Endodermal cell (in vitro differentiated cells): ENCODE measurements at regions not wholly inside any gene's neighbourhood (a gene's known extent, or its start where the extent isn't known, plus 50 kb on each side); places are given as distances from the start of the nearest gene placed in this dataset.
"Not testable (repeated sequence)": the region's sequence is repeated elsewhere in the genome, so short reads cannot be mapped to it uniquely, and the experiment has no call there.

Experiments
- DNase-seq: peaks from one replicate; pipeline ENCODE4 v3.0.0-alpha.2; 2017
- H3K27ac ChIP-seq: 2 replicates; pipeline ENCODE4 v1.5.1; 2013; ENCODE audit warnings: mild to moderate bottlenecking, low read depth, low read length, moderate library complexity
- H3K27me3 ChIP-seq: 2 replicates; pipeline ENCODE4 v1.6.1; 2013; ENCODE audit warnings: mild to moderate bottlenecking, low read length, moderate library complexity; ENCODE audit not compliant: insufficient read depth, control insufficient read depth, poor library complexity, severe bottlenecking
- H3K36me3 ChIP-seq: 2 replicates; pipeline ENCODE4 v1.7.0; 2013; ENCODE audit warnings: mild to moderate bottlenecking, low read length, moderate library complexity; ENCODE audit not compliant: control insufficient read depth, insufficient read depth
- H3K4me1 ChIP-seq: one replicate; pipeline ENCODE4 v1.7.0; 2013; ENCODE audit warnings: low read length; ENCODE audit not compliant: control insufficient read depth, insufficient read depth
- H3K4me3 ChIP-seq: 2 replicates; pipeline ENCODE4 v1.5.1; 2013; ENCODE audit warnings: mild to moderate bottlenecking, low read length, moderate library complexity
- H3K9ac ChIP-seq: 2 replicates; pipeline ENCODE4 v1.6.1; 2013; ENCODE audit warnings: mild to moderate bottlenecking, low read length, moderate library complexity; ENCODE audit not compliant: poor library complexity, severe bottlenecking; ENCODE audit errors: extremely low read depth
- H3K9me3 ChIP-seq: 2 replicates; pipeline ENCODE4 v1.6.1; 2013; ENCODE audit warnings: mild to moderate bottlenecking, low read length, moderate library complexity; ENCODE audit not compliant: control insufficient read depth
- H3K27ac Mint-ChIP-seq: 2 replicates; pipeline ENCODE4 v1.8.0; 2020; ENCODE audit warnings: mixed read lengths
- H3K27me3 Mint-ChIP-seq: 2 replicates; pipeline ENCODE4 v1.8.0; 2021; ENCODE audit warnings: mild to moderate bottlenecking, mixed read lengths; ENCODE audit not compliant: insufficient read depth
- H3K36me3 Mint-ChIP-seq: 2 replicates; pipeline ENCODE4 v1.8.0; 2020; ENCODE audit warnings: low read depth, mixed read lengths
- H3K4me1 Mint-ChIP-seq: 2 replicates; pipeline ENCODE4 v1.8.0; 2020; ENCODE audit warnings: mixed read lengths
- H3K4me3 Mint-ChIP-seq: 2 replicates; pipeline ENCODE4 v1.8.0; 2020; ENCODE audit warnings: mild to moderate bottlenecking, moderate library complexity, mixed read lengths
- H3K9me3 Mint-ChIP-seq: 2 replicates; pipeline ENCODE4 v1.8.0; 2020; ENCODE audit warnings: mild to moderate bottlenecking, mixed read lengths
- WGBS, 2 experiments: methylation state at CpG; one replicate each; pipeline versions ENCODE4 v1.1.5 to v1.1.7; 2013; ENCODE audit warnings: missing lambda C conversion rate in 2 of 2, mixed read lengths in 1 of 2; ENCODE audit not compliant: insufficient coverage in 1 of 2, insufficient read length in 1 of 2; 5-methylcytosine and 5-hydroxymethylcytosine counted together
- TF ChIP-seq, protein P1 (sequence below): fragments of 200-600 bp; sonication (generic); conservative IDR thresholded peaks from 2 replicates; pipeline ENCODE4 v1.5.0; 2021; ENCODE audit warnings: antibody characterized with exemption, mild to moderate bottlenecking

DNA sequence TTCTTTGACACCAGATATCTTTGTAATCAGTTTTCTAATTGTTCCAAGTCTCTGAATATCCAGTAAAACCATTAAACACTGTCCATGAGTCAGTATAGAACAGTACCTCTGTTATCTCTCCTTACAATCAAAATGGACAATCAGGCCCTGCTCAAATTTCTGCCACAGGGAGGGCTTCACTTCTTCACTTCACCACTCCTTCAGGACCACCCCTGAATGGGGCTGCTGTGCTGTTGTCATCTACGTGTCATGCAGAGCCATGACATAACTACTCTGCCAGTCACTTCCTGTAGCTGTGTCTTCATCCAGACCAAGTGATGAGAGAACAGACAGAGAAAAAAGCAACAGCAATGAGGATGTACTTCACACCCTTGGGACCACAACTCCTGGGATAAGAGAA is 116.9 kb downstream of the TANC2 start:
- Histone ChIP-seq H3K27ac (no peak overlapping the region), H3K4me1 (no peaks in the 10 kb centered on the region), H3K36me3 (no peaks in the 10 kb centered on the region), H3K9me3 (no peaks in the 10 kb centered on the region), H3K27me3 (peaks cover 2% of the 10 kb centered on the region), H3K9ac (no peak overlapping the region), H3K4me3 (no peak overlapping the region)
- H3K36me3 Mint-ChIP-seq, result no peaks in the 10 kb centered on the region
- DNase-seq, result no peak
- TF ChIP-seq, protein P1, sequence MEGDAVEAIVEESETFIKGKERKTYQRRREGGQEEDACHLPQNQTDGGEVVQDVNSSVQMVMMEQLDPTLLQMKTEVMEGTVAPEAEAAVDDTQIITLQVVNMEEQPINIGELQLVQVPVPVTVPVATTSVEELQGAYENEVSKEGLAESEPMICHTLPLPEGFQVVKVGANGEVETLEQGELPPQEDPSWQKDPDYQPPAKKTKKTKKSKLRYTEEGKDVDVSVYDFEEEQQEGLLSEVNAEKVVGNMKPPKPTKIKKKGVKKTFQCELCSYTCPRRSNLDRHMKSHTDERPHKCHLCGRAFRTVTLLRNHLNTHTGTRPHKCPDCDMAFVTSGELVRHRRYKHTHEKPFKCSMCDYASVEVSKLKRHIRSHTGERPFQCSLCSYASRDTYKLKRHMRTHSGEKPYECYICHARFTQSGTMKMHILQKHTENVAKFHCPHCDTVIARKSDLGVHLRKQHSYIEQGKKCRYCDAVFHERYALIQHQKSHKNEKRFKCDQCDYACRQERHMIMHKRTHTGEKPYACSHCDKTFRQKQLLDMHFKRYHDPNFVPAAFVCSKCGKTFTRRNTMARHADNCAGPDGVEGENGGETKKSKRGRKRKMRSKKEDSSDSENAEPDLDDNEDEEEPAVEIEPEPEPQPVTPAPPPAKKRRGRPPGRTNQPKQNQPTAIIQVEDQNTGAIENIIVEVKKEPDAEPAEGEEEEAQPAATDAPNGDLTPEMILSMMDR, result no peak
- no peaks in the 10 kb centered on the region for H3K27me3 Mint-ChIP-seq
- H3K4me3 Mint-ChIP-seq, result no peak overlapping the region
- no peaks in the 10 kb centered on the region for H3K9me3 Mint-ChIP-seq
- no peak overlapping the region for H3K27ac Mint-ChIP-seq
- 97% methylated on average over 1 of the region's 1 CpG; no CpG with 5 or more reads in 1 of the 2 experiments for WGBS, 2 experiments
- peaks cover 4% of the 10 kb centered on the region for H3K4me1 Mint-ChIP-seq

- H3K4me1 ChIP-seq, result no peaks in the 10 kb centered on the region
- H3K9ac ChIP-seq, result no peak overlapping the region
- 93 to 97% methylated on average over 8 to 9 of the region's 9 CpGs for WGBS, 2 experiments
- no peak overlapping the region for H3K4me3 ChIP-seq
- TF ChIP-seq, protein P1, result no peak
- Mint-ChIP-seq H3K9me3 (peaks cover 14% of the 10 kb centered on the region), H3K4me1 (peaks cover 4% of the 10 kb centered on the region), H3K4me3 (no peak overlapping the region), H3K27ac (no peak overlapping the region), H3K27me3 (no peaks in the 10 kb centered on the region), H3K36me3 (no peaks in the 10 kb centered on the region)
- H3K9me3 ChIP-seq, result no peaks in the 10 kb centered on the region
- H3K36me3 ChIP-seq, result no peaks in the 10 kb centered on the region
- H3K27me3 ChIP-seq, result peaks cover 8% of the 10 kb centered on the region
- H3K27ac ChIP-seq, result no peak overlapping the region
- DNase-seq, result no peak
Measured at GRCh38 chr17:63086483-63087185, 120.6 kb downstream of the TANC2 start.

GRCh38 chr17:63090358-63091114 is 124.5 kb downstream of the TANC2 start:
- not testable (repeated sequence) for H3K36me3 Mint-ChIP-seq, H3K4me1 ChIP-seq, H3K27me3 Mint-ChIP-seq, H3K27ac Mint-ChIP-seq, H3K4me3 ChIP-seq, H3K4me3 Mint-ChIP-seq, H3K36me3 ChIP-seq, H3K4me1 Mint-ChIP-seq, H3K27me3 ChIP-seq, H3K9ac ChIP-seq, DNase-seq, H3K27ac ChIP-seq, H3K9me3 ChIP-seq
- 91 to 98% methylated on average over 5 of the region's 7 CpGs for WGBS, 2 experiments
- peaks cover 14% of the 10 kb centered on the region for H3K9me3 Mint-ChIP-seq

GRCh38 chr17:63091909-63092308 is 125.9 kb downstream of the TANC2 start:
- not testable (repeated sequence) for H3K4me3 ChIP-seq, H3K4me1 Mint-ChIP-seq, H3K9ac ChIP-seq, H3K4me1 ChIP-seq, H3K9me3 ChIP-seq, DNase-seq, H3K27ac ChIP-seq, H3K36me3 ChIP-seq, H3K36me3 Mint-ChIP-seq, H3K27me3 Mint-ChIP-seq, H3K27me3 ChIP-seq, H3K4me3 Mint-ChIP-seq, H3K27ac Mint-ChIP-seq
- H3K9me3 Mint-ChIP-seq, result peaks cover 14% of the 10 kb centered on the region
